ENCODE measurements at regions not wholly inside any gene's neighbourhood (a gene's known extent, or its start where the extent isn't known, plus 50 kb on each side); places are given as distances from the start of the nearest gene placed in this dataset.

DNA sequence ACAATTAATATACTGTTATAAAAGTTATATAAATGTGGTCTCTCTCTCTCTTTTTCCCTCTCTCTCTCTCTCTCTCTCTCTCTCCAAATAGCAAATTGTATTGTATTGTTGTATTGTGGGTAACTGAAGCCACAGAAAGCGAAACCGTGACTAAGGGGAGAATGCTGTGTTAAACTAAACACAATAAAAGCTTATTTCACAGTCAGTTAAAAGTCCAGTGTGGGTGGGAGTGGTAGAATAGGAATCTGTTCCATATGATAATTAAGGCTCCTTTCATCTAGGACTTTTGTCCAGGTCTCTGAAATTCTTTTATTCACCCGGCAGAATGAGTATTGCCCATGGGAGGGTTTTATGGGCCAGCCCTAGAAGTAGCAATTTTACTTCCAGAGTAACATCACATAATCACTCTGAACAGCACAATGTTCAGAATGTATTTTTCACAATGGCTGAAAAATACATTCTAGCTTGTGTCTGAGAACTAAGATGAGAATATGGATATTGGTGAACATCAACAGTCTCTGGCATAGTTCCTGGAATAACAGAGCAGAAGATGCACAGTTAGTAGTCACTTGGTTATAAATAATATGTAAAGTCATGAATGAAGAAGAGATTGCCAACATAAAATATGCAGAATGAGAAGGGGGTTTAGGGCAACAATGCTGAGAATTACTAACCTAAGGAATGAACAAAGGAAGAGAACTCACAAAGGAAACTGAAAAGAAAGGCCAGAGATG, 399.1 kb downstream of the PLCL1 start:
- H3K4me3 ChIP-seq (ENCODE audit: control insufficient read depth, low read depth, low read length) = no peak overlapping the region
- TF ChIP-seq CTCF (conservative IDR thresholded peaks at IDR 0.05; ENCODE audit: control insufficient read depth, insufficient read depth, low read depth, low read length) = no peak
- no peak for DNase-seq (ENCODE audit: low read depth)

All from fibroblast of mammary gland (primary cell).